H4 (cell line): ENCODE measurements at regions not wholly inside any gene's neighbourhood (a gene's known extent, or its start where the extent isn't known, plus 50 kb on each side); places are given as distances from the start of the nearest gene placed in this dataset.
"Not testable (repeated sequence)": the region's sequence is repeated elsewhere in the genome, so short reads cannot be mapped to it uniquely, and the experiment has no call there.

Experiments used
- DNase-seq: peaks from one replicate; pipeline ENCODE4 v3.0.0-alpha.2; 2015; ENCODE audit warnings: low spot score

- no peak for DNase-seq
Observed at GRCh38 chr10:33781606-33782395, 447.3 kb upstream of the NRP1 start.

- DNase-seq = no peak
Observed at GRCh38 chr10:33780961-33781360, 446.5 kb upstream of the NRP1 start.

- DNase-seq = no peak
Observed at GRCh38 chr10:33777223-33777622, 442.8 kb upstream of the NRP1 start.

- DNase-seq = no peak
Observed at GRCh38 chr10:33776419-33777070, 442.1 kb upstream of the NRP1 start.

- DNase-seq = no peak
Observed at GRCh38 chr10:33774857-33775256, 440.4 kb upstream of the NRP1 start.

GRCh38 chr10:33773886-33774480 lies 439.5 kb upstream of the NRP1 start:
- DNase-seq = no peak

GRCh38 chr10:33773253-33773573 lies 438.7 kb upstream of the NRP1 start:
- no peak for DNase-seq

- DNase-seq = no peak
Observed at GRCh38 chr10:33772370-33773252, 438.1 kb upstream of the NRP1 start.

GRCh38 chr10:33771856-33772255 lies 437.4 kb upstream of the NRP1 start:
- not testable (repeated sequence) for DNase-seq

- DNase-seq = no peak
Observed at GRCh38 chr10:33764694-33765185, 430.3 kb upstream of the NRP1 start.

- DNase-seq = no peak
Observed at GRCh38 chr10:33760056-33760943, 425.8 kb upstream of the NRP1 start.

GRCh38 chr10:33759191-33759590 lies 424.7 kb upstream of the NRP1 start:
- no peak for DNase-seq

- no peak for DNase-seq
Observed at GRCh38 chr10:33758299-33758698, 423.8 kb upstream of the NRP1 start.

- DNase-seq = no peak
Observed at GRCh38 chr10:33754052-33754451, 419.6 kb upstream of the NRP1 start.

- no peak for DNase-seq
Observed at GRCh38 chr10:33753389-33753788, 418.9 kb upstream of the NRP1 start.

- DNase-seq = no peak
Observed at GRCh38 chr10:33749790-33750189, 415.3 kb upstream of the NRP1 start.

- peak; percentile 3 for DNase-seq
Observed at GRCh38 chr10:33749067-33749735, 414.7 kb upstream of the NRP1 start.

GRCh38 chr10:33746836-33747268 lies 412.4 kb upstream of the NRP1 start:
- DNase-seq = no peak

GRCh38 chr10:33746186-33746585 lies 411.7 kb upstream of the NRP1 start:
- DNase-seq = no peak

GRCh38 chr10:33743429-33743857 lies 409.0 kb upstream of the NRP1 start:
- DNase-seq = no peak
